GM13976 (cell line): ENCODE measurements at regions not wholly inside any gene's neighbourhood (a gene's known extent, or its start where the extent isn't known, plus 50 kb on each side); places are given as distances from the start of the nearest gene placed in this dataset.

Source experiments
- DNase-seq: peaks from one replicate; pipeline ENCODE4 v3.0.0; 2012; ENCODE audit warnings: low spot score
- CTCF ChIP-seq: IDR thresholded peaks from 2 replicates; pipeline ENCODE4 v1.5.1; 2012; ENCODE audit warnings: borderline replicate concordance, mild to moderate bottlenecking; ENCODE audit not compliant: insufficient read depth; ENCODE audit errors: extremely low read depth, missing control alignments, control extremely low read depth
- in situ Hi-C: fragments of 300-500 bp; cut with MboI; formaldehyde crosslinking; loops from one replicate; pipeline ENCODE4 v1.12.0; 2022; ENCODE audit warnings: low sequenced_read_pairs, mixed read lengths, inconsistent platforms; ENCODE audit not compliant: unreplicated experiment

- no peak for TF ChIP-seq CTCF
- no peak for DNase-seq
- in situ Hi-C loops, result no loop called here
Observed at GRCh38 chr4:173919196-173919595, 364.3 kb downstream of the FBXO8 start.

GRCh38 chr4:173917255-173917960 is 366.1 kb downstream of the FBXO8 start:
- TF ChIP-seq CTCF, result no peak
- DNase-seq, result no peak
- in situ Hi-C loops, result no loop called here

GRCh38 chr4:173913496-173913895 is 370.0 kb downstream of the FBXO8 start:
- no peak for DNase-seq
- in situ Hi-C loops, result no loop called here
- TF ChIP-seq CTCF, result no peak

- no peak for DNase-seq
- in situ Hi-C loops, result no loop called here
- TF ChIP-seq CTCF, result no peak
Observed at GRCh38 chr4:173912384-173912783, 371.1 kb downstream of the FBXO8 start.

GRCh38 chr4:173910891-173911290 is 372.6 kb downstream of the FBXO8 start:
- DNase-seq, result no peak
- in situ Hi-C loops, result no loop called here
- no peak for TF ChIP-seq CTCF

- TF ChIP-seq CTCF, result no peak
- in situ Hi-C loops, result no loop called here
- DNase-seq, result no peak
Observed at GRCh38 chr4:173909294-173909693, 374.2 kb downstream of the FBXO8 start.
